Activated CD4-positive, alpha-beta T cell treated with anti-CD3 and anti-CD28 coated beads, Interleukin-2, amount 10 ng/mL, durations not matched to agents 7 days and 5 days (primary cell): ENCODE measurements at regions not wholly inside any gene's neighbourhood (a gene's known extent, or its start where the extent isn't known, plus 50 kb on each side); places are given as distances from the start of the nearest gene placed in this dataset.

Source experiments
- CTCF ChIA-PET: fragments of 350-600 bp; sonication (Branson Sonifier 250); formaldehyde crosslinking; loops from one replicate; lab custom pipeline; 2021; ENCODE audit warnings: antibody characterized with exemption; lab: Charles Lee
- POLR2A ChIA-PET: fragments of 350-600 bp; sonication (Branson Sonifier 250); formaldehyde crosslinking; loops from one replicate; lab custom pipeline; 2021; ENCODE audit warnings: antibody characterized with exemption; lab: Charles Lee
- DNase-seq: peaks from one replicate; pipeline ENCODE4 v3.0.0-alpha.2; 2020
- H3K27ac Mint-ChIP-seq: one replicate; pipeline ENCODE4 v1.8.0; 2021; ENCODE audit warnings: mild to moderate bottlenecking, moderate library complexity, mixed read lengths
- H3K27me3 Mint-ChIP-seq: one replicate; pipeline ENCODE4 v1.8.0; 2021; ENCODE audit warnings: mixed read lengths
- H3K36me3 Mint-ChIP-seq: one replicate; pipeline ENCODE4 v1.8.0; 2021; ENCODE audit warnings: low read depth, mixed read lengths
- H3K4me1 Mint-ChIP-seq: one replicate; pipeline ENCODE4 v1.8.0; 2021; ENCODE audit warnings: mixed read lengths
- H3K4me3 Mint-ChIP-seq: one replicate; pipeline ENCODE4 v1.8.0; 2021; ENCODE audit warnings: mild to moderate bottlenecking, moderate library complexity, mixed read lengths
- H3K9me3 Mint-ChIP-seq: one replicate; pipeline ENCODE4 v1.8.0; 2021; ENCODE audit warnings: mixed read lengths

DNA sequence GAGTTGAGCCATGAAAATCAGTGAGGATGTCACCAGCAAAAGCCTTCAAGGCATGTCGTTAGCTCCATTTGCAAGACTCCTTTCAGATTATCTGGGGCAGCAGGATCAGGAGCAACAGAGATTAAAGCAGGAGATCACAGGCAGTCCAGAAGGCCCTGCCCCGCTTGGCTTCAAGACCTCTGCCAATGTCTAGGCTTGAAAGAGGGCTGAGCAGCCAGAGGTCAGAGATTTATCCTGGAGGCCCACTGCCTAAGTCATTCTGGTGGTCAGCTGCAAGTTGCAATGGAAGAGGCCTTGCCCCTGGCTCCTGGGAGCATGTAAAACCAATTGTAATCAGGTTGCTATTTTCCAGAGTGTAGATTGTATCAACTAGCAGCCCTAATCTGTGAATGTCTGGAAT is 416.5 kb downstream of the BCL11A start:
- Mint-ChIP-seq H3K4me3 (no peak overlapping the region), H3K27me3 (no peaks in the 10 kb centered on the region), H3K4me1 (no peaks in the 10 kb centered on the region), H3K27ac (no peak overlapping the region), H3K36me3 (no peaks in the 10 kb centered on the region), H3K9me3 (peaks cover 3% of the 10 kb centered on the region)
- DNase-seq, result no peak
- ChIA-PET POLR2A (no interaction called here), CTCF (no interaction called here)

DNA sequence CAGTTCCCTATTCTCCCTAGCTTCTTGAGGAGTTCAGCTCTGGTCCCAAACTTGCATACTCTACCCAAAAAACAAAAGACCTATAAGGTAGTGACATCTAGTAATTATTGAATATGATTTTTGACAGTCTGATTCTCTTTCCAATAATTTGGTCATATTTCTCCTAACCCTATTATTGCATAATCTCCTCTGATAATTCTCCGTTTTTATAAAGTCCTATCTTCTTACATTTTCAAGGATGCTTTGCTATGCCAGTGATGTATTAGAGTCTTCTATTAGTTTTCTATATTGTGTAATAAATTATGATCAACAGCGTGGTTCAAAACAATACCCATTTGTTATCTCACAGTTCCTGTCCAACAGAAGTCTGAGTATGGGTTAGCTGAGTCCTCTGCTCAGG is 426.3 kb downstream of the BCL11A start:
- DNase-seq, result no peak
- no peak overlapping the region for H3K27ac Mint-ChIP-seq
- CTCF ChIA-PET, result no interaction called here
- H3K4me3 Mint-ChIP-seq, result no peak overlapping the region
- POLR2A ChIA-PET, result no interaction called here
- peaks cover 2% of the 10 kb centered on the region for H3K27me3 Mint-ChIP-seq
- H3K36me3 Mint-ChIP-seq, result no peaks in the 10 kb centered on the region
- peaks cover 1% of the 10 kb centered on the region for H3K9me3 Mint-ChIP-seq
- H3K4me1 Mint-ChIP-seq, result no peaks in the 10 kb centered on the region

DNA sequence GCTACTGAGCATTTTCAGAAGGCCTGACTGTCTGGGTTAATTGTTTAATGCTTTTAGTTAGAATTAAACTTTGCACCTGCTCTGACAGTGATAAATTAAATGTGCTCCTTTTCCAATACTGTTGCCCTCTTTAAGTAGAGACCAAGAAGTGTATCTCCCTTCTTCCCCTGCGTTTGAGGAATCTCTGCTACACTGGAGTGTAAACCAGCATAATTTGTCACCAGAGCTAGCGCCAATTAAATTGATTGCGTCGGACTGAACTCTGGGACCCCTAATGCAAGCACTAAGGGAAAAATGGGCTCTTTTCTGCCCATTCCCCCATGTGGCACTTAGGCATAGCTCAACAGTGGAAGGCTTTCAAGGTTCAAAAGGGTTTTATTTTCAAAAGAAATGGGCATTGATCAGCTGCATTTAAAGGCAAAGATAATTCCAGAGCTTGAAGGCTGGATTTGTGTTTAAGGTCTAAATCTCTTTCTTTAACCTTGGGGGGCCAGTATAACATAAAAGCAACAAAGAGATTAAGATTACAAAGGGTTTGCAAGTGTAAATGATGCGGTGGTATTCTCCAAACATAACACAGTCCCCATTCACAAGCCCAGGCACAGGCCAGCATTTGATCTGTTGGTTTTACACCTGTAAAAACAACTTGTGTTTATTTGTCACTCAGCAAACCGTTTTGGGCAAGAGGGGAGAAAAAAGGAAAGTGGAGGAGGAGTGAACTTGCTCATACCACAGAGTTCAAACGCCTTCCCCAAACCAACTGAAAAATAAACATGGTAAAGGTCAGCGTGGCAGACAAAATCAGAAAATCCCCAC is 427.6 kb downstream of the BCL11A start:
- ChIA-PET CTCF (no interaction called here), POLR2A (no interaction called here)
- Mint-ChIP-seq H3K27ac (no peak overlapping the region), H3K4me3 (no peak overlapping the region), H3K4me1 (no peaks in the 10 kb centered on the region), H3K27me3 (peaks cover 2% of the 10 kb centered on the region), H3K9me3 (no peaks in the 10 kb centered on the region), H3K36me3 (no peaks in the 10 kb centered on the region)
- no peak for DNase-seq

DNA sequence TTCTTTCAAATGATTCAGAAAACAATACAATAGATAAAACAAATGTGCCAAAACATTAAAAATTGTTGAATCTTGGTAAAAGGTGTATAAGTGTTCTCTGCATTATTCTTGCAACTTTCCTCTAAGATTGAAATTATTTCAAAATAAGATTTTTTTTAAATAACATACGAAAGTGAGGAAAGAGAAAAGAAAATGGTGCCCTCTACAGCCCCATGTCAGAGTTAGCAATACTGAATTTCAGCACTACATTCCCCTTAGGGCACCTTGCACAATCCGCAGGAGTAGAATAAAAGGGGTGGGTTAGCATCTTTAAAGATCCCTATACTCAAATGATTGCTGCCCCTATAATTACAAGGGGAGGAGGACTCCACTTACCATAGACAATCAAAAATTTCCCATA is 433.7 kb downstream of the BCL11A start:
- no peaks in the 10 kb centered on the region for H3K9me3 Mint-ChIP-seq
- no peak for DNase-seq
- H3K27me3 Mint-ChIP-seq, result peaks cover 2% of the 10 kb centered on the region
- ChIA-PET CTCF (no interaction called here), POLR2A (no interaction called here)
- H3K36me3 Mint-ChIP-seq, result no peaks in the 10 kb centered on the region
- H3K4me1 Mint-ChIP-seq, result no peaks in the 10 kb centered on the region
- H3K27ac Mint-ChIP-seq, result no peak overlapping the region
- H3K4me3 Mint-ChIP-seq, result no peak overlapping the region

DNA sequence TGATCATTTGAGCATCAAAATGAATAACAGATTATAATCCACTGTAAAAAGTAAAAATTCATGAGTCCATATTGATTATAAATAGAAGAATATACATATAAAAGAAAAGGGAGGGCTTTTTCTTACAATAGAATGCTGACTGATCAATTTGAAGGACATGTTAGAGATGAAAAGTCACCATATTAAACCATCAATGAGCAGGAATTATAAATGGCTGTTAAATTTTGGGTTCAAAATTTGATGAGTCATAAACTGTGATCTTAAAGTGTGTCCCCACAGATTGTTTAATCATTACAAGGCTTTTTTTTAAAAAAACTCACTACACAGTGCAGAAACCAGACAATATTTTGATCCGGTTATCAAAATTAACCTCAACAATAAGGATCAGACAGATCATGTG is 434.5 kb downstream of the BCL11A start:
- Mint-ChIP-seq H3K4me3 (no peak overlapping the region), H3K27ac (no peak overlapping the region), H3K36me3 (no peaks in the 10 kb centered on the region), H3K4me1 (no peaks in the 10 kb centered on the region), H3K27me3 (peaks cover 2% of the 10 kb centered on the region), H3K9me3 (no peaks in the 10 kb centered on the region)
- CTCF ChIA-PET, result no interaction called here
- DNase-seq, result no peak
- POLR2A ChIA-PET, result no interaction called here

DNA sequence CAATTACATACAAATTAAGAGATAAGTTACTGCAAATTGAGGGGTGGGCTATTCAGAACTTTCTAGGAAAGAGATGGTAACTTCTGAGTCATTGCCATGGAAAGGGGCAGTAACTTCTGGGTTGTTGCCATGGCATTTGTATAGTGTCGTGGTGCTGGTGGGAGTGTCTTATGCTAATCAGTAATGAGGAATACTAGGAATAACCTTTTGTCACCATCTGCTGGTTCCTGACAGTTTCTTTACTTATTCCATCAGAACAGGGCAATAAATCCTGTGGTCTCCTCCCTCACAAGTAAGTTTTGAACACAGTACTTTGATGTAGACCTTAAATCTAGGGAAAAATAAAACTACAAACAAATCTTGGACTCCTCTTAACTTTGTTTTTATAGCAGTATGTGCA is 435.4 kb downstream of the BCL11A start:
- no peak for DNase-seq
- CTCF ChIA-PET, result no interaction called here
- H3K4me1 Mint-ChIP-seq, result no peaks in the 10 kb centered on the region
- H3K27me3 Mint-ChIP-seq, result peaks cover 2% of the 10 kb centered on the region
- no peaks in the 10 kb centered on the region for H3K9me3 Mint-ChIP-seq
- POLR2A ChIA-PET, result no interaction called here
- no peaks in the 10 kb centered on the region for H3K36me3 Mint-ChIP-seq
- H3K4me3 Mint-ChIP-seq, result no peak overlapping the region
- no peak overlapping the region for H3K27ac Mint-ChIP-seq

DNA sequence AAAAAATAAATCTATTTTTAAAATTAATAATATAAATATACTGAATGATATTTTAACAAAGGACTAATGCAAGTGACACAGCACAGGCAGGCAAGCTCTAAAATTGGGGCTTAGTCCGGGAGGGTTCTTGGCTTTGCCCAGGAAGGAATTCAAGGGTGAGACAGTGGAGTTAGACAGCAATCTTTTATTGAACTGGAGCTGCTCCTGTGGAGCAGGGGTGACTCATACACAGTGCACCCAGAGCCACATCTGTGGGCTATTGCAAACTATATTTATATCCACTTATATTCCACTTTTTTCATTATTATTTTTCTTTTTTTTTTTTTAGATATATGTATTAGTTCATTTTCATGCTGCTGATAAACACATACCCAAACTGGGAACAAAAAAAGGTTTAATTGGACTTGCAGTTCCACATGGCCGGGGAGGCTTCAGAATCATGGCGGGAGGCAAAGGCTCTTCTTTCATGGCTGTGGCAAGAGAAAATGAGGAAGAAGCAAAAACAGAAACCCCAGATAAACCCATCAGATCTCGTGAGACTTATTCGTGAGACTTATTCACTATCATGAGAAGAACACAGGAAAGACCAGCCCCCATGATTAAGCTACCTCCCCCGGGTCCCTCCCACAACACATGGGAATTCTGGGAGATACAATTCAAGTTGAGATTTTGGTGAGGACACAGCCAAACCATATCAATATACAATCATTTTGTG is 437.1 kb downstream of the BCL11A start:
- ChIA-PET POLR2A (no interaction called here), CTCF (no interaction called here)
- H3K4me1 Mint-ChIP-seq, result no peaks in the 10 kb centered on the region
- no peaks in the 10 kb centered on the region for H3K36me3 Mint-ChIP-seq
- DNase-seq, result no peak
- H3K4me3 Mint-ChIP-seq, result no peak overlapping the region
- no peak overlapping the region for H3K27ac Mint-ChIP-seq
- peaks cover 2% of the 10 kb centered on the region for H3K27me3 Mint-ChIP-seq
- no peaks in the 10 kb centered on the region for H3K9me3 Mint-ChIP-seq

DNA sequence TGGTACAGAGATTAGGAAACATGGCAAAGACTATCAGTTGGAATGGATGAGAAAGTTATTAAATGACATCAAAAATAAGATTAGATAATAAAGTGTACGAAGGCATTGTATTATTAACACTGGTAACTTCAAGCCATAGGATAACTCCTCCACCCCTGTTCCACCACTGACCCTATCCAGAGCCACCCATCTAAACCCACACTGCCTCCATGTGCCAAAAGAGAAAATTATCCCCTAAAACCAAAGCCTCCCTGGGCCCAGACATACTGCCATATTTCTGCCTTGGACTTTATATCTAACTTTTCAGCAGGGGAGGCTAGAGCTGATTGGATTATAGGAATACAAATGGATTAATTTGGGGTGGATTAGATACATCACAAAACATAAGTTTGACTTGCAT is 443.7 kb downstream of the BCL11A start:
- H3K36me3 Mint-ChIP-seq, result no peaks in the 10 kb centered on the region
- no peak for DNase-seq
- no peak overlapping the region for H3K27ac Mint-ChIP-seq
- H3K9me3 Mint-ChIP-seq, result no peaks in the 10 kb centered on the region
- H3K4me1 Mint-ChIP-seq, result peaks cover 6% of the 10 kb centered on the region
- H3K4me3 Mint-ChIP-seq, result no peak overlapping the region
- no peaks in the 10 kb centered on the region for H3K27me3 Mint-ChIP-seq
- ChIA-PET CTCF (interaction anchor here (1.4 kb wide), 1 partner anchor 8 kb away, joined by 4 read pairs; no protein-coding TSS in a partner anchor), POLR2A (no interaction called here)

DNA sequence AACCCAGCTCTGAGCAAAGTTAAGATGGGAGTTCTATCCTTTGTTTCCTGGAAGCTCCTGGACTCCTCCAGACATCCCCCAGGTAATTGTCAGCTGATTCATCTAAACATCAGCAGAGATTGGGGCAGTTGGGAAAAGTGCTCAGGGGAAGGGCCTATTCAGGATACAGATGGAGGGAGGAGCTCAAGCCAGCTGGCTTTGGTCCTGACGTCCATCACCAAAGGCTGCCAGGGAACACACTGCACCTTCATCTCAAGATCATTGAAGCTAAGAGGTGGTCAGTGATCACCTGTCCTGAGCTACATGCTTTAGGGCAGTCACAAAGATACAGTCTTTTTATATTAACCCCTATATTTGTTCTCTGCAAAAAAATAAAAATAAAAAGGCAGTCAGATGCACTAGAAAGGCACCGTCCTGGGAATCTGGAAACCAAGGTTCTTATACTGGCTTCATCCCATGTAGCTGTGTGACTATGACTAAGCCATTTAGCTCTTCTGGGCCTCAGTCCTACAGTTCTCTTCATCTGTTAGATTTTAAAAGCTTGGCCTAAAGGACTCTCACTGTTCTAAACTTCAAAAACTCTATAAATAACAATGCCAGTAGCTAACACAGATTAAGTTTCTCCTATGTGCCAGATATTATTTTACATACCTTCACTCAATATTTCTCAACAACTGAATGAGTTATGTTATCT is 446.5 kb downstream of the BCL11A start:
- DNase-seq, result no peak
- Mint-ChIP-seq H3K27me3 (peaks cover 3% of the 10 kb centered on the region), H3K36me3 (no peaks in the 10 kb centered on the region), H3K4me3 (no peak overlapping the region), H3K4me1 (peaks cover 11% of the 10 kb centered on the region), H3K9me3 (peaks cover 2% of the 10 kb centered on the region), H3K27ac (no peak overlapping the region)
- POLR2A ChIA-PET, result no interaction called here
- CTCF ChIA-PET, result no interaction called here

DNA sequence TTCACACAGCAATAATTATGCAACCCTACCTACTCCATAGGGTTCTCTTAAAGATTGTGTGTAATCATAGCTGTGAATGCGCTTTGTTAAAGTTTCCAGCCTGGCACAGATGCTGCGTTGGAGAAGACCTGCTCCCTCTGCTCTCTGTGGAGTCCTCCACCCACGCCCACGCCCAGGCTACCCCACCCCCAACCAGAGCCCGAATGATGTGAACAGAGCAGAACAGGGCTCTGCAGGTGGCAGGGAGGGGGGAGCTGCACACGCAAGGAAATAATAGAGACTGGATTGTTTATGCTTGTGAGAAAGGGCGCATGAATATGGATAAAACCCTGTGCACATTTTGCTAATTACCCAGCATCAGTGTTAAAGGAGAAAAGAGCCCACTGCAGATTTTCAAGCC is 447.5 kb downstream of the BCL11A start:
- no peak for DNase-seq
- peaks cover 3% of the 10 kb centered on the region for H3K27me3 Mint-ChIP-seq
- CTCF ChIA-PET, result no interaction called here
- H3K9me3 Mint-ChIP-seq, result peaks cover 2% of the 10 kb centered on the region
- POLR2A ChIA-PET, result no interaction called here
- no peak overlapping the region for H3K27ac Mint-ChIP-seq
- no peaks in the 10 kb centered on the region for H3K36me3 Mint-ChIP-seq
- peaks cover 11% of the 10 kb centered on the region for H3K4me1 Mint-ChIP-seq
- H3K4me3 Mint-ChIP-seq, result no peak overlapping the region

DNA sequence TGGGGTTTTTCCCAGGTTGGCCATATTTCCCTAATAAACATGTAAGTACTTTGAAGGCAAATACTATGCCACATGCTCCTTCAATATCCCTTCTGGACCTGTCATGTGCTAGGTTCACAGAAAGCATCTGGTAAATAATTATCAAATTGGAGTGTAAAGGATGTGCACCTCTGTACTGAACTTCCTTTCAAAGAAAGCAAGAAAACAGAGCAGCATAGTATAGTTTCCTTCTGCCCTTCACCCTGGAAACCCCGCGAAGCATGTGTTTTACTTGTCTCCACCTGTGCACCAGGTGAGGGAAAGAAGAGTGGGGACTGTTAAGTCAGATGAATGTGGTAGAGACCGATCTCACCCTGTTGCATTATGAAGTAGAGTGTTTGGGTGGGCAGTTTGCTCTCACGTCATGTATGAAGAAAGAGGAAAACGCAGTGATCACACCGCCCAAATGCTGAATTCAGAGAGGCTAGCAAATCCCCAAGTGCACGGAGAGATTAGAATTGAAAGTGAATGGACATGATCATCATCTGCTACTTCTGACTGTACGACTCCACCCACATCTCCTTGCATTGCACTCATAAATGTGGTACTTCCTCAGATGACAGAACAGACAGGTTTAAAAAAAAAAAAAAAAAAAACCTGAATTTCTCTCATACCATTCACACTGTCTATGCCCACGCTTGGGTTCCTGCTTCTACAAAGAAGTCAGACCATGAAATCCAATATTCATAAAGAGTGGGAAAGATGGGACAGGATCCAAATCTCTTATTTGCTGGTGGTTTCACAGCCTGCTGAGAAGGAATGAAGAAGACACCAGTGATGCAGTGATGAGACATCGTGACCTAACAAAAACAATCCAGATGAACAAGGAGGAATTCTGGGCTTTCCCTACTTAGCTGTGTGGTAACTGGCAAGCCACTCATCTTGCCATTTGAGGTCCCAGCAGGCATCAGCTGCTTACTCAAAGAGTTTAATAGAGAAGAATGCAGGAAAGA is 448.6 kb downstream of the BCL11A start:
- Mint-ChIP-seq H3K4me3 (peak overlapping the region; percentile 3), H3K4me1 (peaks cover 16% of the 10 kb centered on the region), H3K27ac (no peak overlapping the region), H3K36me3 (no peaks in the 10 kb centered on the region), H3K27me3 (peaks cover 3% of the 10 kb centered on the region), H3K9me3 (peaks cover 4% of the 10 kb centered on the region)
- POLR2A ChIA-PET, result no interaction called here
- CTCF ChIA-PET, result no interaction called here
- DNase-seq, result peak; percentile 16

DNA sequence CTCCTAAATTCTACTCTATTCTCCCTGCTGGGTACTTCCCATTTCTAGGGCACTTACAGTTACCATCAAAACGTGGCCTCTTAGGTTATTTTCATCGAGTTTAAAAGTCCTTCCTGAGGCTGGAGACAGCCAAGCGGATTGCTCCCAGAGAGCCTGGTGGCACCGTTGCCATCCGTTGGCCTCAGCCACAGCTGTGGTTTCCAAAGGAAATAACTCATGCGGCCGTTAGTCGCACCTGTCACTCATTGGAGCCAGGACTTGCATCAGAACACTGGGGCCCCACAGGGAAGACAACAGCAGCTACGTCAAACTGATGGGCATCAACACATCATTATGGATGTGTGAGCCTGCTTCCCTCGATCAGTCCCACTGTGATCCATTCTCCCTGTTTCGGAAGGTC is 453.4 kb downstream of the BCL11A start:
- Mint-ChIP-seq H3K4me1 (peaks cover 11% of the 10 kb centered on the region), H3K9me3 (peaks cover 4% of the 10 kb centered on the region), H3K36me3 (no peaks in the 10 kb centered on the region), H3K27me3 (peaks cover 3% of the 10 kb centered on the region), H3K4me3 (no peak overlapping the region), H3K27ac (no peak overlapping the region)
- CTCF ChIA-PET, result no interaction called here
- DNase-seq, result no peak
- POLR2A ChIA-PET, result no interaction called here
